ELF-1 (cell line): ENCODE measurements at regions not wholly inside any gene's neighbourhood (a gene's known extent, or its start where the extent isn't known, plus 50 kb on each side); places are given as distances from the start of the nearest gene placed in this dataset.
"Not testable (repeated sequence)": the region's sequence is repeated elsewhere in the genome, so short reads cannot be mapped to it uniquely, and the experiment has no call there.

Source experiments
- DNase-seq: peaks from one replicate; pipeline ENCODE4 v3.0.0-alpha.2; 2016; ENCODE audit warnings: low read depth, low spot score

DNA sequence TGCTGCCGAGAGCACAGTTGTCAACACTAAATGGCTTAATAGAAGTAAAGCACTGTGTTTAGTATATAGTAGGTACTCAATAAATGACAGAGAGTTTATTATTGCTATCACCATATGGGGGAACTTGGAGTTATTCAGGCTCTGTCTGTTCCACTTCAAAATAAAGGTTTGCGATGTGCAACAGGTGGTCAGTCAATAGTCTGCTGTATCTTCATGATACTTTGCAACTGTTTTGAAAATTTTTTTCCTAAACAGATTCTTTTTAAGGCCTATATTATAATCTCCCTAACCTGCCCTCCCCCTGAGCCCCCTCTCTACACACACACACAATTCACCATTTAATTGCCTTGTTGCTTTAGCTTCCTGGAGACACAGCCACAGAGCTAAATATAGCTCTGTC, 164.7 kb upstream of the NR2F2 start:
- DNase-seq, result no peak

DNA sequence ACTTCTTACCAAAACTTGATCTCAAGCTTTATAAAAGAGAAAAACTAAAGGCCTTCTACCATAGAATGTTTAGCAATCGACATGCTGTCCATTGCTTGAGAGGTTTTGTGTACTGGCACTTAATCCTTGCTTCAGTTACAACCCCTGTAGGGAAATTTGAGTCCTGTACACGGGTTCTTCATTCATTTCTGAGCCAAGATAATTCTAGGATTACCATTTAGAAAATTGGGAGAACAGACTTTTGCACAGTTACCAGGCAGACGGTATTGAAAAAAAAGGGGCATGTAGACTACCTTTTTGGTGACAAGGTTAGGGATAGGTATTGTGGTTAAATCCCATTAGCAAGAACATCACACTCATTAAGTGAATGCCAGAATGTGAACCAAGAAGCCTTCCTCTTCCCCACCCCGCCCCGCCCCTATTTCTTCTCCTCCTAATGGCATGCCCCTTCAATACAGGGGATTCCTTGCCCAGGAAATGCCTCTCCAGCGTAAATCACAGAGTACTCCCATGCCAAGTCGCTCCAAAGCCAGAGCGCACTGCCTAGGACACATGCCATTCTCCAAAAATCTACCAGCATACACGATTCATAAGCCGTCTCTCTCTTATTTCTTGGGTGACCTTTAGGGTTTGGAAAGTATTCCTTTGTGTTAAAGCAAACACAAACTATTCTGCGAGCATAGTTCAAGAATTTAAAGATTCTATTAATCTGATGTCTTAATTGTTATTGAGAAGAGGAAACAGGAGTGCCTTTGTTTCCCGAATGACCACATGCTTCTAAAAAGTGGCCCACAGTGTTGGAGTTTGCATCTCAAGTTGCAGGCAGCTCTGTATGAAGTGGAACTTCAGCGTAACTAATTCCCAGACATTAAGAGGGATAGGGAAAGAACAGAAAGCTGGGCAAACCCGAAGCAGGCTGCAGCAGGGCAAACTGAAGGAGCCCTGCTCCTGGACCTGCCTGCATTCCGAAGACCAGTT, 164.0 kb upstream of the NR2F2 start:
- DNase-seq, result no peak

DNA sequence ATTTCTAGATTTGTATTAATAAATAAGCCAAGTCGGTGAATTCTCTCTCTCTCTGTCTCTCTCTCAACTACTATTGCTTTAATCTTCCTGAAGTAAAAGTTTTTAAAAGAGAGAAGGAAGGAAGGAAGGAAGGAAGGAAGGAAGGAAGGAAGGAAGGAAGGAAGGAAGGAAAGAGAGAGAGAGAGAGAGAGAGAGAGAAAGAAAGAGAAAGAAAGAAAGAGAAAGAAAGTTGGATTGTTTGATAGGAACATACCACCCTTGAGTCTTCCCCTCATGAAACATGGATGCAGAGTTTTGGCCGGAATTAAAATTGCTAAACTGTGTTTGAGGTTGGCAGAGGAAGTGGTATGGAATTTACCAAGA, 159.9 kb upstream of the NR2F2 start:
- DNase-seq, result not testable (repeated sequence)

- peak; percentile 41 for DNase-seq
Measured at GRCh38 chr15:96170979-96171739, 159.3 kb upstream of the NR2F2 start.

- peak; percentile 71 for DNase-seq
Measured at GRCh38 chr15:96171853-96172296, 158.6 kb upstream of the NR2F2 start.

- no peak for DNase-seq
Measured at GRCh38 chr15:96172417-96172816, 158.1 kb upstream of the NR2F2 start.

GRCh38 chr15:96176831-96177230, 153.7 kb upstream of the NR2F2 start:
- DNase-seq, result no peak

- DNase-seq, result no peak
Measured at GRCh38 chr15:96177279-96177678, 153.2 kb upstream of the NR2F2 start.

- no peak for DNase-seq
Measured at GRCh38 chr15:96180087-96180748, 150.3 kb upstream of the NR2F2 start.

GRCh38 chr15:96181217-96181616, 149.3 kb upstream of the NR2F2 start:
- DNase-seq, result no peak

DNA sequence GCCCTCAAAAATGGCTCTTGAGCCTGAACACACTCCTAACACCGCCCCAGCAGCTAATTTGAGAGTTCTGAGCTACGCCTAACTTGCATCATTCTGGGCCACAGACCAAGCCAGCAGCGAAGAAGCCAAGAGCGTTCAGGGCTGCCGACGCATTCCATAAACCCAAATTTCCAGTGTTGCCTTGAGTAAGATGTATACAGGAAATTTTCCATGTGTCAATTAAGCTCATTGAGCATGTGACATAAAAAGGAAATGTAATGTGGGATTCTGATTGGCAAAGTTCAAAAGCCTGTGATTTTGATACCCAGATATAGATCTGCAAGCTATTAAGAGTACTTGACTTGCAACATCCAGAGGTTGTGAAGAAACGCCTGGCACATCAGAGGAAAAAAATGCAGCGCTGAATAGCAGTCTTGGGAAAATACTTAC, 148.6 kb upstream of the NR2F2 start:
- DNase-seq, result no peak

DNA sequence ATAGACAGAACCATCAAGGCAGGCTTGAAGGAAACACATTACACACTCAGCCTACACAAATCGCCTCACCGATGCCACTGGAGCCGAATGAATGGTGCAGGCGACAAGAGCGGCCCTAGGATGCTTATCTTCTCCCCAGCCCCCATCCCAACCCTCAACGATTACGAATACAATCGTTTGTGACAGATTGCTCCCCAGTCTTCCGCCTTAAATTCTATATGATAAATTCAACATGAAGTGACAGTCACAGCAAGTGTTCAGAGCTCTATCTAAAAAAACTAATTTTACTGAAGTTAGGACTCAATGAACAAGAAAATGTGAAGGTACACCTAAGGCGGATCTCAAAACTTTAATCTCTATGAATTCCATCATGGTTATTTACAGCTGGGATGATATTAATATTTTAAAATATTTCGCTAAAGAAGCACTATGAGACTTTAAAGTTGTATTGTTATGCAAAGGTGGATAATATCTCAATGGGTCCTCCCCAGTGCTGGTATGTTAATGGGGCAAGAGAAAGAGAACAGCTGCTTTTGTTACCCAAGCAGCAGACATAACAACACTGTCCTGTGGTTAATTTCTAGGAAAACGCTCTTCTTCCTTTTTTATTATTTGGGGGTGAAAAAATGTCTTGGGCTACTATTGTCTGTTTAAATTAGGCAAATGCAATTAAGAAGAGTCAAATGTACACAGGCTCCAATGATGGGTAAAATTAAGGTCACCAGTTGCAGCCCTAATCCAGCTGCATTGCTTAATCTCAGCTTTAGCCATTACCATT, 147.6 kb upstream of the NR2F2 start:
- DNase-seq, result no peak

DNA sequence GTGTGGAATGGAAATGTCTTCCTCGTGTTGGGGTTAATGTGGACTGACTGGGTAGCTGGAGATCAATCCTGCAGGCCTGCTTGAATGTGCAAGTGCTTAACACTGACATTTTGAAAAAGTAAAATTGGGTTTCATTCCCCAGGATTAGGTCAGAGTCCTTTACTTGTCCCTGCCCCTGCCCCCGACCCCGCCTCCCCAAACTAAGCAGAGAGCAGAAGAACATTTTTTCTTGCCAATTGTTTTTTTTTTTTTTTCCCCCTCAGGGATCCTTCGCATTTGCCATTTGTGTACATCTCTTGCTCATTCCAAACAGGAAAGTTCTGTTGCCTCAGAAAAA, 147.0 kb upstream of the NR2F2 start:
- DNase-seq, result no peak

- DNase-seq, result no peak
Measured at GRCh38 chr15:96183867-96184266, 146.6 kb upstream of the NR2F2 start.

GRCh38 chr15:96184297-96184696, 146.2 kb upstream of the NR2F2 start:
- DNase-seq, result no peak

DNA sequence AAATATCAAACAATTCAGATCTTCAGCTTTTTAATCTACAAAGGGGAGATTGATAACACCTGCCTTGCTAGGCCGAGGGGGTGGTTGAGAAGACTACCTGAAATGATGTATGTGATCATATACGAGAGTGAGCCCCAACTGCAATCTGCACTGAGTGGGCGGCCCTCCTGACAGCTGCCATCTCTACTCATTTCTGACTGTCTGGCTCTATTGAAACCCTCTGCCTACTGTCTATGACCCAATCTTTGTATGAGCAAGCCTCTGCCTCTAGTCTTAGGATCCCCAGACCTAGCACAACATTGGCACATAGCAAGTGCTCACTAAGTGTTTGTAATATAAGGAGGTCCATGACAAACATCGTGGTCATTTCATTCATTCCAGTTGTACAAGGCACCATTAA, 144.4 kb upstream of the NR2F2 start:
- no peak for DNase-seq

DNA sequence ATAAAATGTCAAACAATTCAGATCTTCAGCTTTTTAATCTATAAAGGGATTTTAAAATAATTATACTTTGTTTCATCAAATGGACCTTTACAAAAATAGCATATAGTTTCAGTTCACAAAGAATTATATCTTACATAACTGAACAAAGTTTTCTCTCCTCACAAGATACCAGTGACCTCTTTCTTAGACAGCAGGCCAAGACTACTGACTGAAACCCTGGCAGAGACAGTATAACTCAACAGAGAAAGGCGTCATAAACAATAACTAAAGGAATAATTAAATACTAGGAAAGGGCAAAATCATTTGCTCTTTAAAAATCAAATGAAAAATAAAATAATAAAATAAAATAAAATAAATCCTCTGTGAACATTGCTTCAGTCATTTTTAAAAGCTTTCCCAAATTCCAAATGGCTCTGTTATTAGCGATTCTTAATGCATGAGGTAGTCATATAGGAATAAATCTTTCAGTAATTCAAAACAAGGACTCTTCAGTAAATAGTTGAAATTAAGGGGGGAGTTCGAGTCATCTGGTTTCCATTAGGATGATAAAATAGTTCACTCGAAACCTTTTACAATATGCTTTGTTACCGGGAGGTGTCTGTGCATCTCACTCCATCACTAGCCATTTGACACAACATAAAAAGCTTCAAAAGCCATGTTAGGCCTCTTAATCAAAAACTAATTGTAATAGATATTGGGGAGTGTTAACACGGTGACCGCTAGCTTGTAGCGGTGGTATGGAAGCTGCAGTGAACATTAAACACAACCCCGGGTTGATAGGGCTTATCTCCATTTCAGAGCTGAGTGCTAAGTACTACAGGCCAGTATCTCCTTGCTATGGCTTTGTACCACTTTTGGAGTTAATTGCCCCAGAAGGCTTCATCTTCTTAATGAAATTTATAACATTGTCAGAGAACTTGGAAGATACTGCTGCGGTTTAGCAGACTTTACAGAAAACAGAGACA, 142.9 kb upstream of the NR2F2 start:
- no peak for DNase-seq

- no peak for DNase-seq
Measured at GRCh38 chr15:96197721-96198120, 132.8 kb upstream of the NR2F2 start.

- DNase-seq, result no peak
Measured at GRCh38 chr15:96199111-96199510, 131.4 kb upstream of the NR2F2 start.

GRCh38 chr15:96200357-96200967, 130.0 kb upstream of the NR2F2 start:
- peak; percentile 56 for DNase-seq
